Left renal pelvis (tissue), 4 donors: ENCODE measurements at regions not wholly inside any gene's neighbourhood (a gene's known extent, or its start where the extent isn't known, plus 50 kb on each side); places are given as distances from the start of the nearest gene placed in this dataset.
A peak's percentile ranks its signal among the peaks of the same experiment; 100 is the strongest.
"Not testable (repeated sequence)": the region's sequence is repeated elsewhere in the genome, so short reads cannot be mapped to it uniquely, and the experiment has no call there.

Experiments
- DNase-seq, 4 donors: peaks; one replicate each; pipeline ENCODE4 v3.0.0-alpha.2; 2013; ENCODE audit warnings: low read depth in 4 of 4, low spot score in 3 of 4

DNA sequence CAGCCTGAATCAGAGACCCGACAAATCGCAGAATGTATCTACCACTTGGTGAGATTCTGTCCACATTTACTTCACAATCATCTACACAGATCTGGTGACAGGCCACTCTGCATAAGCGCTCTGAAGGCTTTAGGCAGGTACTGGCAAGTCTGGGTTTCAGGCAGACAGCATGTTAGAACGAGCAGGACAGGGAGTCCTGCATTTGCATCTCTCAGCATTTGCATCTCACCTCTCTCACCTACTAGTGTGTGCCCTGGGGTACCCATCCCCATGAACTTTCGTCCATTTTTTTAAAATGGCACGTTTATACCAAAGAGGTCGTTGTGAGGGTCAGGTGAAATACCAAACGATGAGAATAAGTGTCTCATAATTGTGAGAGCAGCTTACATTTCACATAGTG, 108.2 kb downstream of the SPATA31A1 start:
- peak in 1 of 4 donors; percentile 0 for DNase-seq

DNA sequence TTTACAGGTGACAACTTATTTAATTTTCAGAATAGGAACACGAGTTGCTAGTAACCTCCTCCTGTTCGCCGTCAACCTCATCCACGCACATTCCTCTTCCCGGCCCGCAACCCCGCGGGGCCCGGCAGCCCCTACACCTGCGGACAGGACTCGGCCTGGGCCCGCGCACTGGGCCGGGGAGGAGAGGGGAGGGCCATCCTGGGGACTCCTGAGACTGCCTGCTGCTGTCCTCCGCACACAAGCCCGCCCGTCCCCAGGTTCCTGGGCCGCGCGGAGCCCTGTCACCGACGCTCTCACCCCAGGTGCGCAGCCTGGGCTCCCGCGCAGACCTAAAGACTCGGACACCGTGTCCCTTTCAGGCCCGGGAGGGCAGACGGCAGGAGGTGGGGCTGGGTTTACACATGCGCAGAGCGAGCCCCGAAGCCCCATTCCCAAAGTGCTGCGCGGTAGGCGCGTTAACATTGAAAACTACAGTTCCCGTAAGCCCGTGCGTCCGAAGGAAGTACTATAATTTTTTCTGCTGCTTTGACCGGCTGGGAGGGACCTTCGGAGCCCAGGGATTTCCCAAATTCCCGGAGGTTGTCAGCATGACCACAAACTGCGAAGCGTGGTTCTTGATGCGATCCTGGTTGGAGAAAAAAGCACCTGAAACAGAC, 108.8 kb downstream of the SPATA31A1 start:
- peak; percentile 52 to 63 (median 56) for DNase-seq

- not testable (repeated sequence) for DNase-seq
These were observed 119.0 kb downstream of the SPATA31A1 start for GRCh38 chr9:39474499-39474898.

- not testable (repeated sequence) for DNase-seq
These were observed 127.6 kb downstream of the SPATA31A1 start for GRCh38 chr9:39483073-39483472.

DNA sequence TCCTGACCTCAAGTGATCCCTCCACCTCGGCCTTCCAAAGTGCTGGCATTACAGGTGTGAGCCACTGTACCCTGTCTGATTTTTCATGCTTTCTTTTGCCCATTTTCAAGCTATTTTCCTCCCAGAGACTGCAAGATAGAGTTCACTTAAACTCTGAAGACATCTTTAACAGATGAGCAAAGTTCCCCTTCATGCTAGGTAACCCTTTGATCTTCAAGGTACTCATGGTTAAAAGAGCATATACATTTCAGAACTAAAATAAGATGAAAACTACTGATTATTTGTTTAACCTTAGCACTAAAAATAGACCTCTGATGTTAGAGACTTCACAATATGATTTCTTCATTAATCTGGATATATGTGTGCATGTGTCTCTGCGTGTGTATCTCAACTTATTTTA, 128.4 kb downstream of the SPATA31A1 start:
- DNase-seq, result not testable (repeated sequence)

DNA sequence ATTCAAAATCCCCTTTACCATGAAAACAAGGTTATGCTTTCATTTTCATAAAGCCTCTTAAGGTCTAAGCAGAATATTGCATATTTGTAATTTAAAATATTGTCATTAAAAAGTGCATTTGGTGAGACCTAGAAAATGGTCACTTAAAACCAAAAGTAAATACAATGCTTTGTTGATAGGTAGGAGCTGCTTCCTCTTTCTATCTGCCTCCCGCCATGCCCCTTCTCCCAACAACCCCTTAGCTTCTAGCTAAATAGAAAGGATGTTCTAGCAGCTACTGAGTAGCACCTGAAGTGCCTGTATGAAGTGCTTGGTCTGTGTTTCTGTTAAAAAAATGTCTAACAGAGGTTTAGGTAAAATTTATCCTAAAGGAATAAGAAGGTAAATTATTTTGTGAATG, 128.8 kb downstream of the SPATA31A1 start:
- DNase-seq, result not testable (repeated sequence)

- DNase-seq, result not testable (repeated sequence)
These were observed 132.0 kb downstream of the SPATA31A1 start for GRCh38 chr9:39487477-39487876.

DNA sequence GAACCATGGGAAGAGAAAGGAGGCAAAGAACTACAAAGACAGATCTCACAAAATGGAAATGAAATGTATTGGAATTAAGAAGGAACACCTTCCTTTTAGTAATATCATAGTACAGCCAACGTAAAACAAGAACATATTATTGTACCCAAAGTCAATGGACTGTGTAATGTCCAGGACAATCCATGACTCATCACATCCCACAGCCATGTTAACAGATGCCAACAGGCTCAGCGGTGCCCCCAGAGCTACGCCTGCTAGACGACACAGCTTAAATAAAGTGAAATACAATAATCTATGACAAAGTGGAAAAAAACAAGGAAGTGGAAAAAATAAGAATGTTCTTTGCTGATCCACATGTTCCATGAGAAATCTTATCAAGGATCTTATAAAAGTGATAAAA, 140.8 kb downstream of the SPATA31A1 start:
- DNase-seq, result not testable (repeated sequence)

DNA sequence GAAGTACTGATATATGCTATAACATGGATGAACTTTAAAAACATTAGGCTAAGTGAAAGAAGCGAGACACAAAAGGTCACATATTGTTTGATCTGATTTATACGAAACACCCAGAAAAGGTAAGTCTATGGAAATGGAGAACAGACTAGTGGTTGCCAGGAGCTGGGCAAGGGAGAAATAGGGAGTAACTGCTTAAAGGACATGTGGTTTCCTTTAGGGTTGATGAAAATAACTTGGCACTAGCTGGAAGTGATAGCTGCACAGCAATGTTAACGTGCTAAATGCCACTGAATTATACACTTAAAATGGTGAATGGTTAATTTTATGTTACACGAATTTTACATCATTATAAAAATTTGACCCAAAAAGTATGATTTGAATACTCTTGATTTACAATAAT, 147.7 kb downstream of the SPATA31A1 start:
- DNase-seq, result not testable (repeated sequence)

- not testable (repeated sequence) for DNase-seq
These were observed 172.0 kb downstream of the SPATA31A1 start for GRCh38 chr9:39527387-39528029.

DNA sequence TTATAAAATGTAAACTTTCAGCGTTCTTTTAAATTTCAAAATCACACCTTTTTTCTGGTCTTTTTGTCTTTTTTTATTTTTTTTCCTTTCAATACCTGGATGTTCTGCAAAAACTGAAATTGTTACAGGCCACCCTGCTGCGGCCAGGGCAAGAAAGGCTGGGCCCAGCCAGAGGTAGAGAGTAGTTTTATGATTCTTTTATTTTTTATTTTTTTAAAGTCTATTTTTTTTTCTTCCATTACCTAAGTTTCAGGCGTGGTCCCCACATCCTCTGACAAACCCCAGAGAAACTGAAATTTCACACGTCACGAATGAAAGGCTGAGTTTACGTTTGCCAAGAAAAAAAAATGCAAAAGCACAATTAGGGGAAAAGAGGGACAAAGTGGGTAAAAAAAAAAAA, 177.1 kb downstream of the SPATA31A1 start:
- not testable (repeated sequence) for DNase-seq

DNA sequence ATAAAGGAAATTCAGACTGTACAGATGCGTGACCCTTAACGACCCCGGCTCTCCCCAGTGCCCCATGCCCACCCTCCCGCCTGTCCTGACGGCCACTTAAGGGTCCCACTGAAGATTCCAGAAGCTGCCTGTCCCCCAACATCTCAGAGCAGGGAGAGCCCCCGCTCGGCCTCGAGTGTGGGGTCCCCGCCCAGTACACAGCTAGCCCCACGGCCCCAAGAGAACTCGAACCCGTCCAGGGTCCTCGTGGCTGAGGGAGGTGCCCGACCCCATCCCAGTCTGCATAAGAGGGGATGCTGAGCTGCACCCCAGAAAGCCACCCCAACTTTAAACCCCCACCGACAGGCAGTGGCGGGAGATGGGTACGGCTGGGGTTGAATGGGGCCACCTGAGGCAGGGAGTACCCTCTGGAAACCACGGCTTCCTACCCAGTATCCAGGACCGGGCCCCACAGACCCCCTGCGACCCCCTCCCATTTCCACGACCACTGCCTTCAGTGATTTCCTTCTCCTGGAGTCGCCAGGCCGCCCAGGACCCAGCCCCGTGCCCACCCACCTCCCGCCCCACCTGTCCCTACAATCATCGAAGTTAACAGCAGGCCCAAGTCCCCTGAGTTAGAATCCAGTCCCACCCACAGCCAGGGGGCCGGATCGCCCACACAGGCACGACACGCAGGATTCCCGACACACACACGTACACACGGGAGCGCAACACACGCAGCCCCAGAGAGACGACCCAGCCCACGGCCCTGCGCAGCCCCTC, 177.7 kb downstream of the SPATA31A1 start:
- DNase-seq, result not testable (repeated sequence)

DNA sequence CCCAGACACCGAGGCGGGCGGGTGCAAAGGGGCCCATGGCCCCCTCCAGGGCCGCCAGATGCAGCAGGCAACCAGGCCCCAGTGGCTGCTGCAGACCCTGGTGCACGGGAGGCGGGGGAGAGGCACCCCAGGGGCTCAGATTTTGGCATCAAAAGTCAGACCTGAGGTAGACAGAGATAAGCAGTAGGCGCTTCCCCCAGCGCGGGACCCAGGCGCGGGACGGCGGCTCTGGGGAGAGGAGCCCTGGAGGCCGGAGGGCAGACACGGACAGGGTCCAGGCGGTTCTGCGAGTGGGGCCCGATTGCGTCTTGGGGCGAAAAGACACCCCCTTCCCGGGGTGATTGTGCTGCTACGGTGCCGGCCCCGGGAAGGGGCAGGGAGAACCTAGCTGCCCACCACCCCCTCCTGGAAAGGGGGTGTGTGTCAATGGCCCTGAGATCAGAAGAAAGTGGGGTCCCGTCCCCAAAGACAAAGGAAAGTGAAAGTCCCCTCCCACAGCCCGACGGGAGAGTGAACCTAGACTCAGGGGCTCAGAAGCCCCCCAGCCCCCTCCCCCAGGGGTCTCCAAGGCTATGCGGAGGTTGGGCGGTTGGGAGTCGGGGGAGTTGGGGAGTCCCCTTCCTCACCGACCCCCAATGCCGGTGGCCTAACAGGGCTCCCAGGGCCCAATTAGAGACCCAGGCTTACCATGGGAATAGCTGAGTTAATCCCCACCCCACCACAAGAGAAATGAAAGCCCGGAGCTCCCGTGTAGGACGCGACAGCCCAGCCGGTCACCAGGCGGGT, 178.5 kb downstream of the SPATA31A1 start:
- not testable (repeated sequence) for DNase-seq

GRCh38 chr9:39534897-39535296, 179.4 kb downstream of the SPATA31A1 start:
- not testable (repeated sequence) for DNase-seq

- not testable (repeated sequence) for DNase-seq
These were observed 186.7 kb downstream of the SPATA31A1 start for GRCh38 chr9:39542157-39542556.

DNA sequence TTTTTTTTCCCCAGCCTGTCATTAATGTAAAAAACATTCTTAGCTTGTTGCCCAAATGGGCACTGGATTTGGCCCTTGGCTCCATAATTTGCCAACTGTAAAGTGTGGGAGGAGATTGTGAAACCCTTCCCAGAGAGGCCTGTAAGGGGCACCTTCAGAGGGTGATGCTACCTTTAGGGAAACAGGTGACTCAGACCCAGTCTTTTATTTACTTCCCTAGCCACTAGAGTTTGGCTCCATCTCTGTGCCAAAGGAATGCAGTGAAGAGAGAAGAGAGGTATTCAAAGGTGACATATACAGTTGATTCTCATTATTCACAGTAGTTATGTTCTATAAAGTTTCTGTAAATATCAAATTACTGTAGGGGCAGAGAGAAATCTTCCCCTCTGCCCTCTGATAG, 189.6 kb downstream of the SPATA31A1 start:
- DNase-seq, result not testable (repeated sequence)

DNA sequence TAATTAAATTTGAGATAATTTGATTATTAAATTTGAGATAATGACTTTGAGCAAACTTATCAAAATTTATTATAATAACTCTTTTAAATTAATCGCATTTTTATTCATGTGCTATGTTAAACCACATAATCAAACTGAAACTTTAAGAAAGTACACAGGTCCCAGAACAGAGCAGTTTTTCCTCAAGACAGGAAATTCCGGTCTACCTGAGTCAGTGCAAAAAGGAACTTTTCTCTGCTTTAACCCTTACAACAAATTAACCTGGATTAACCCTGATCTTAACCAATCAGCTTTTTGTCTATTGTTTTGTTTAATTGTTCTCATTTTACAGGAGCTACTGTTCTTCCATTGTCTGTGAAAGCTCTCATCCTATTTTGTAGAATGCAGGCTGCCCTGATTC, 195.1 kb downstream of the SPATA31A1 start:
- DNase-seq, result not testable (repeated sequence)

- not testable (repeated sequence) for DNase-seq
These were observed 196.1 kb downstream of the SPATA31A1 start for GRCh38 chr9:39551544-39551943.

- not testable (repeated sequence) for DNase-seq
These were observed 196.9 kb downstream of the SPATA31A1 start for GRCh38 chr9:39552242-39552881.

DNA sequence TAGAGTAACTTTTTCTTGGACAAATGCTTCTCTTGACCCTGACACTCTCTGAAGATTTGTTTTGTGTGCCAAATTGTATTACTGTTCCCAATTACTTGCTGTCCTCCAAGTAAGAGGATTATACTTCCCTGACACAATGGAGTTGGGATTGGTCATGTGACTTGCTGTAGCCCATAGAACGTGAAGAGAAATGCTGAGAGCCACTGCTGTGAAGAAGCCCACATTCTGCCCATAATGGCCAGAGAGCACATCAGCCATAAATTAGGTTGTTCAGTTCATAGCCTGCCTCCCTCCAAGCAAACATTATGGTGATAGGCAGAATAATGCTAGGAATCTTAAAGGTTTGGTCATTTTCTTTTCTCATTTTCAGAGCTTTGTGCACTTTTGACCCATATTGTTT, 198.9 kb downstream of the SPATA31A1 start:
- DNase-seq, result not testable (repeated sequence)
